ENCODE measurements at regions not wholly inside any gene's neighbourhood (a gene's known extent, or its start where the extent isn't known, plus 50 kb on each side); places are given as distances from the start of the nearest gene placed in this dataset.

- TF ChIP-seq EZH2 (IDR thresholded peaks at IDR 0.05; ENCODE audit: borderline replicate concordance, low read length): no peak
- no peak for TF ChIP-seq CTCF (conservative IDR thresholded peaks at IDR 0.05 in 1 of 2, IDR thresholded peaks at IDR 0.05 in 1 of 2; ENCODE audit: extremely low read depth in 1 of 2, insufficient read depth in 1 of 2, low read depth in 1 of 2, low read length in 2 of 2)
Measured at GRCh38 chr9:129373361-129373760, 195.3 kb upstream of the IER5L start.

Data from mammary epithelial cell (primary cell).